Neural progenitor cell (in vitro differentiated cells): ENCODE measurements at regions not wholly inside any gene's neighbourhood (a gene's known extent, or its start where the extent isn't known, plus 50 kb on each side); places are given as distances from the start of the nearest gene placed in this dataset.

Experiments
- DNase-seq: peaks from one replicate; pipeline ENCODE4 v3.0.0-alpha.2; 2016; ENCODE audit warnings: low spot score
- H2AFZ ChIP-seq: fragments of 200-600 bp; sonication (generic); replicated peaks from 2 replicates; pipeline ENCODE4 v1.6.1; 2016; ENCODE audit warnings: antibody characterized with exemption
- H3F3A ChIP-seq: fragments of 200-600 bp; sonication (generic); 2 replicates; pipeline ENCODE4 v1.6.1; 2016; ENCODE audit warnings: antibody characterized with exemption, low read depth
- H3K27ac ChIP-seq: fragments of 200-600 bp; sonication (generic); 2 replicates; pipeline ENCODE4 v1.5.1; 2016; ENCODE audit warnings: mild to moderate bottlenecking
- H3K27me3 ChIP-seq: fragments of 200-600 bp; sonication (generic); 2 replicates; pipeline ENCODE4 v1.6.1; 2016; ENCODE audit warnings: mild to moderate bottlenecking, moderate library complexity
- H3K36me3 ChIP-seq: fragments of 200-600 bp; sonication (generic); 2 replicates; pipeline ENCODE4 v1.5.1; 2016
- H3K4me1 ChIP-seq: fragments of 200-600 bp; sonication (generic); 2 replicates; pipeline ENCODE4 v1.6.1; 2016; ENCODE audit warnings: mixed run types
- H3K4me2 ChIP-seq: fragments of 200-600 bp; sonication (generic); 2 replicates; pipeline ENCODE4 v1.6.1; 2016
- H3K4me3 ChIP-seq: fragments of 200-600 bp; sonication (generic); 2 replicates; pipeline ENCODE4 v1.5.1; 2016
- H3K79me2 ChIP-seq: fragments of 200-600 bp; sonication (generic); 2 replicates; pipeline ENCODE4 v1.6.1; 2016; ENCODE audit warnings: low read depth
- H3K9ac ChIP-seq: fragments of 200-600 bp; sonication (generic); 2 replicates; pipeline ENCODE4 v1.6.1; 2016
- H3K9me3 ChIP-seq: fragments of 200-600 bp; sonication (generic); 2 replicates; pipeline ENCODE4 v1.5.1; 2016; ENCODE audit warnings: low read depth
- H4K20me1 ChIP-seq: fragments of 200-600 bp; sonication (generic); 2 replicates; pipeline ENCODE4 v1.6.1; 2016; ENCODE audit warnings: low read depth
- H3K27ac Mint-ChIP-seq: 3 replicates; pipeline ENCODE4 v1.8.0; 2021; ENCODE audit warnings: mixed read lengths
- H3K27me3 Mint-ChIP-seq: 2 replicates; pipeline ENCODE4 v1.8.0; 2022; ENCODE audit warnings: low read depth, mild to moderate bottlenecking, inconsistent platforms, moderate library complexity, mixed read lengths; ENCODE audit not compliant: insufficient read depth
- H3K36me3 Mint-ChIP-seq: 3 replicates; pipeline ENCODE4 v1.8.0; 2021; ENCODE audit warnings: mixed read lengths
- H3K4me1 Mint-ChIP-seq: 3 replicates; pipeline ENCODE4 v1.8.0; 2021; ENCODE audit warnings: mixed read lengths
- H3K4me3 Mint-ChIP-seq: 3 replicates; pipeline ENCODE4 v1.8.0; 2021; ENCODE audit warnings: mild to moderate bottlenecking, moderate library complexity, mixed read lengths
- H3K9me3 Mint-ChIP-seq: 3 replicates; pipeline ENCODE4 v1.8.0; 2020; ENCODE audit warnings: mixed read lengths
- CTCF ChIP-seq: fragments of 200-600 bp; sonication (generic); IDR thresholded peaks from 2 replicates; pipeline ENCODE4 v1.5.1; 2017; ENCODE audit warnings: antibody characterized with exemption, mild to moderate bottlenecking
- EZH2 ChIP-seq: fragments of 200-600 bp; sonication (generic); IDR thresholded peaks from 2 replicates; pipeline ENCODE4 v1.6.1; 2017; ENCODE audit warnings: antibody characterized with exemption, mild to moderate bottlenecking, moderate library complexity
- EZH2phosphoT487 ChIP-seq: fragments of 200-600 bp; sonication (generic); IDR thresholded peaks from 2 replicates; pipeline ENCODE4 v1.6.1; 2017; ENCODE audit warnings: antibody characterized with exemption

- Histone ChIP-seq H3K9ac (no peak overlapping the region), H3K27me3 (no peaks in the 10 kb centered on the region), H3F3A (no peaks in the 10 kb centered on the region), H3K4me2 (no peak overlapping the region), H3K9me3 (no peaks in the 10 kb centered on the region), H2AFZ (no peak overlapping the region), H3K4me1 (no peaks in the 10 kb centered on the region), H4K20me1 (no peaks in the 10 kb centered on the region), H3K4me3 (no peak overlapping the region), H3K27ac (no peak overlapping the region), H3K36me3 (no peaks in the 10 kb centered on the region), H3K79me2 (no peaks in the 10 kb centered on the region)
- peaks cover 14% of the 10 kb centered on the region for H3K9me3 Mint-ChIP-seq
- DNase-seq: no peak
- TF ChIP-seq CTCF (no peak), EZH2 (no peak), EZH2phosphoT487 (no peak)
- no peak overlapping the region for H3K27ac Mint-ChIP-seq
- no peaks in the 10 kb centered on the region for H3K4me1 Mint-ChIP-seq
- H3K4me3 Mint-ChIP-seq: no peak overlapping the region
- no peaks in the 10 kb centered on the region for H3K36me3 Mint-ChIP-seq
- H3K27me3 Mint-ChIP-seq: no peaks in the 10 kb centered on the region
Observed at GRCh38 chr13:105328212-105328611, 1207.2 kb downstream of the EFNB2 start.

GRCh38 chr13:105327581-105328126, 1207.8 kb downstream of the EFNB2 start:
- H3K27ac Mint-ChIP-seq: no peak overlapping the region

GRCh38 chr13:105319875-105320274, 1215.6 kb downstream of the EFNB2 start:
- no peaks in the 10 kb centered on the region for H3K4me1 Mint-ChIP-seq
- H3K4me3 Mint-ChIP-seq: no peak overlapping the region
- DNase-seq: no peak

More at GRCh38 chr13:105327581-105328126, 1207.8 kb downstream of the EFNB2 start:
- Histone ChIP-seq H3K9me3 (no peaks in the 10 kb centered on the region), H3F3A (no peaks in the 10 kb centered on the region), H3K4me2 (no peak overlapping the region), H3K4me1 (no peaks in the 10 kb centered on the region), H3K36me3 (no peaks in the 10 kb centered on the region), H3K4me3 (no peak overlapping the region), H3K9ac (no peak overlapping the region), H2AFZ (no peak overlapping the region), H3K79me2 (no peaks in the 10 kb centered on the region), H3K27me3 (no peaks in the 10 kb centered on the region), H3K27ac (no peak overlapping the region), H4K20me1 (no peaks in the 10 kb centered on the region)
- no peaks in the 10 kb centered on the region for H3K36me3 Mint-ChIP-seq
- DNase-seq: no peak
- H3K9me3 Mint-ChIP-seq: peaks cover 18% of the 10 kb centered on the region
- no peaks in the 10 kb centered on the region for H3K4me1 Mint-ChIP-seq
- H3K27me3 Mint-ChIP-seq: no peaks in the 10 kb centered on the region
- no peak for TF ChIP-seq EZH2phosphoT487
- no peak for TF ChIP-seq CTCF
- no peak for TF ChIP-seq EZH2
- no peak overlapping the region for H3K4me3 Mint-ChIP-seq

More at GRCh38 chr13:105319875-105320274, 1215.6 kb downstream of the EFNB2 start:
- Mint-ChIP-seq H3K27me3 (no peaks in the 10 kb centered on the region), H3K27ac (no peak overlapping the region), H3K9me3 (peaks cover 11% of the 10 kb centered on the region), H3K36me3 (no peaks in the 10 kb centered on the region)
- Histone ChIP-seq H3K79me2 (no peaks in the 10 kb centered on the region), H3K36me3 (no peaks in the 10 kb centered on the region), H3K27ac (no peak overlapping the region), H2AFZ (no peak overlapping the region), H3K9me3 (no peaks in the 10 kb centered on the region), H3K4me1 (no peaks in the 10 kb centered on the region), H3K4me2 (no peak overlapping the region), H4K20me1 (no peaks in the 10 kb centered on the region), H3K27me3 (no peaks in the 10 kb centered on the region), H3K4me3 (no peak overlapping the region), H3F3A (no peaks in the 10 kb centered on the region), H3K9ac (no peak overlapping the region)
- no peak for TF ChIP-seq EZH2phosphoT487
- TF ChIP-seq CTCF: no peak
- TF ChIP-seq EZH2: no peak
